ENCODE measurements at regions not wholly inside any gene's neighbourhood (a gene's known extent, or its start where the extent isn't known, plus 50 kb on each side); places are given as distances from the start of the nearest gene placed in this dataset.

- TF ChIP-seq POLR2A (IDR thresholded peaks at IDR 0.05) = no peak
- TF ChIP-seq CTCF (IDR thresholded peaks at IDR 0.05) = no peak
These were observed 225.3 kb upstream of the ATP2B1 start for GRCh38 chr12:89933911-89934310.

Measured in thyroid gland (tissue), 4 donors.